ENCODE measurements at regions not wholly inside any gene's neighbourhood (a gene's known extent, or its start where the extent isn't known, plus 50 kb on each side); places are given as distances from the start of the nearest gene placed in this dataset.

- TF ChIP-seq CTCF (IDR thresholded peaks at IDR 0.05; ENCODE audit: low read depth, low read length, poor library complexity, severe bottlenecking) (no peak), EZH2phosphoT487 (IDR thresholded peaks at IDR 0.05; ENCODE audit: borderline replicate concordance, low read length) (no peak)
Observed at GRCh38 chr2:8368463-8368862, 313.4 kb upstream of the ID2 start.

Measured in DOHH2 (cell line).